Stimulated activated CD4-positive, alpha-beta T cell treated with anti-CD3 and anti-CD28 coated beads, TNF-alpha, amount 100 ng/mL, for 48 hours (primary cell): ENCODE measurements at regions not wholly inside any gene's neighbourhood (a gene's known extent, or its start where the extent isn't known, plus 50 kb on each side); places are given as distances from the start of the nearest gene placed in this dataset.

Source experiments
- DNase-seq, 3 donors: peaks; one replicate each; pipeline ENCODE4 v3.0.0-alpha.2; 2020; ENCODE audit warnings: low read depth in 3 of 3

DNA sequence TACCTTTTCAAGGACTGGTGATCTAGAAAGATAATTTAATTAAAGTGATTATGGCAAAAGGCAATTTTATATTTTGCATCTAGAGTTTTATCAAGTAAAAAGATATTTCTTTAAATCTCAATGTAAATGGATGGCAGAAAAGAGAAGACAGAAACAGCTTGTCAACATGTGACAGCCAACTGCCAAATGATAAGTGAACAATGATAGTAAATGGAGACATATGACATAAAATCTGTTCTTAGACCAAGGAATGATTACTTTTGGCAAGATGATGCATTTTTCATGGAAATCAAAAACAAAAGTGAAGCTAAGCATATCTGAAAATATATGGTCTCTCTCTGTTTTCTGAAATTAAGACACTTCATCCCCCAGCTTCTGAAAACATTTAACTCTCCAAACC, 1730.7 kb upstream of the FLRT2 start:
- no peak for DNase-seq

DNA sequence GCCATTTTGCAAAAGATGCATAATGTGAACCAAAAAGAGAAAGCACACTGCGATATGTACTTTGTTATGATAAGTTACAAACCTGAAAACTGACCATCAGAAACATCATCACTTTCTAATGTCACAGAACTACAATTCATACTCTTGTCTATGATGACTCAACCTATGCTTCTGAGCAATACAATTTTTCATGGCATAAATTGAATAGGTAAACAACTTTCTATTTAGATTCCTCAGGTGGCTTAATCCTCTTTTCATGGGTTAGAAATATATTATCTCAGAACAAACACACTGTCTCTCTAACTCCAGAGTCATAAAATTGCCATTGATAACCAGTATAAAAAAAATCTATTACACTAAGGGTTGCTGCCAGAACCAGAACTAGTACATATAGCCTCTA, 1715.0 kb upstream of the FLRT2 start:
- no peak for DNase-seq

DNA sequence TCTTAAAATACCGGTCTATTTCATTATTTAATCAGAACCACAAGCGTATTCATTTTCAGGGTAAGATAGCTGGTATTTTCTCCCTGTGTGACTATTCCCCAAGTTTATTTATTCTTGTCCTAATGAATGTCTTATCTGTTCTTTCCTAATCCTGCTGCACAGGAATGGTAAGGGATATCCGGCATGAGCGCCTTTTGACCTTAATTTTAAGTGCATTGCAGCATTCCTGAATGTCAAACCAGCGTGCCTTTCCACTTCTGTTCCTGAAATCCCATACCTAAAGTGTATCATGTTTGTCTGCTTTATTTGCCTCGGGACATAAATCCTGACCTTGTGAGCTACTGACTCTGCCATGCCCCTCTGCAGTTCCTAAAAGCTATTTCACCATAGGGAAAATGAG, 1713.2 kb upstream of the FLRT2 start:
- no peak for DNase-seq

DNA sequence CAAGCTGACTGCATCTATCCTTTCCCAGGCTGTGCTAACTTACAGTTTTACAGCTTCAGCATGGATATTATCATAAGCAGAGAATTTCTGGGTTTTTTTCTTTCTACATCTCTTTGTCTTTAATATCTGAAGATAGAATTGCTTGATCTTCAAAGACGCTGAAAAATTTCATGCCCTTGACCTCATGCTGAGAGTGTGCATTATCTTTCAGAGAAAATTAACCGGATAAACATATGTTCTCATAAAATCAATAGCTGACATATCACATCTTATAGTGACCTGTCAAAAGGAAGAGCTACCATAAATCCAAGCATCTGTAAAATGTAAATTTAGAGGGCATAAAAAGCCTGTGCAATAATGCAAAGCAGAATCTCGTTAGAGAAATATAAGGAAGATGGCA, 1704.1 kb upstream of the FLRT2 start:
- DNase-seq: no peak

DNA sequence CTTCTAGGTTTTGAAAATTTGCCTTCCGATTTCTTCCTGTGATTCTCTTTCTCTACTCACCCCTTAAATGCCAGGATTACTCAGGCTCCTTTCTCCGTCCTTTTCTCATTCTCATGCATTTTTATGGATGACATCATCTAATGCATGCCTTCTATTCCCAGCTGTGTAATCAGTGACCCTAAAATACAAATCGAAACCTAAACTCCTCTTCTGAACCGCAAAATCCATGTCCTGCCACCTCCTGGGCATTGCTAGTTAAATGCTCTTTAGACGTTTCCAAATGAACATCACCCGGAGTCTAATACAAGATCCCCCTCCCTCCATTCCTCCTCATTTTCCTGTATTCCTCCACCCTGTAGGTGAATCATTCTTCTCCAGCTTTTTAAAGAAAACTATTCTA, 1703.1 kb upstream of the FLRT2 start:
- no peak for DNase-seq

DNA sequence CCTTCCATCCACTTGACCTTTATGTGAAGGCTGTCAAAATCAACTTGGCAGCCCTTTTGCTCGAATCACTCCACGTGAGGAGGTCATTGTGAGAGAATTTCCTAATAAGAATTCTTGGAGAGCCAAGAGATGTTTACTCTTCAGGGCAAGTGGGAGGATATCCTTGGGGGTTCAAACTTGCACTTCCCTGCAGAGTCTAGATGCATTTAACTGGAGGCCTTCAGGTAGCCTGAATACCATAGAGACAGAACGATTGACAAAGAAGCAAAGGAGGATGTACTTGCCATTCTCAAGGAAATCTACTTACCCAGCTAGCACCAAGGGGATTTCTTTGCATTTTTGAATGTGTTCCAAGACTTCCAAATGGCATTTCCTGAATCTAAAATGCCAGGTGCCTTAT, 1702.6 kb upstream of the FLRT2 start:
- no peak for DNase-seq

DNA sequence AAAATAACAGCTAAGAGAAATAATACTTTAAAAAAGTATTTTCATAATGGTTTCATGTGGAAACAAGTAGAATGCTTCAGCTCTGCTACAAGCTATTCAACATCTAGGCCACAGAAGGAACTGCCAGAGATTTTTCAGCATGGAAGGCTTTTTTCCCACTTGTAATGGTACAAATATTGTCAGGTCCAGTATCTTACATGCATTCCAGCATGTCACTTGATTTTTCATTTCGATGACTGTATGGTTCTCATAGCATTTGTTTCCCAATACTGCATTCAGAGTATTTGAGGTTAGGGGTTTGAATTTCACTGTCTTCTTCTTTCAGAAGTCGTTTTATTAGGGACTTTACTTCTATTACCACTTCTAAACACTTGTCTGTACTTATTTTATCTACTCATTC, 1701.5 kb upstream of the FLRT2 start:
- no peak for DNase-seq

DNA sequence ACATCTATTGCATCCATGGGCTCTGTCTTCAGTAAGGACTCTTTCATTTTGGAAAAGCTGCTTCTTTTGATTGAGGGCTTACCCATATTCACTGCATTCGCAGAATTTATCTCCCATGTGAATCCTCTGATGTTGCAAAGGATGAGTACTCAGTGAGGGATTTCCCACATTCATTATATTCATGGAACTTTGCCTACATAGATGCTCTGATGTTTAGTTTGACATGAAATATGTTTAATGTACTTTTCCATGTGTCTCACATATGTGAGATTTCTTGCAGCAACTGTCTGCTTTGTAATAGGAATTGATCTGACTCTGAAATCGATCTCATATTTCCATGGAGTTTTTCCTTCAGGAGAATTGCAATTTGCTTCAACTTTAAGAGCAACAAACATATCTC, 1699.6 kb upstream of the FLRT2 start:
- DNase-seq: no peak

DNA sequence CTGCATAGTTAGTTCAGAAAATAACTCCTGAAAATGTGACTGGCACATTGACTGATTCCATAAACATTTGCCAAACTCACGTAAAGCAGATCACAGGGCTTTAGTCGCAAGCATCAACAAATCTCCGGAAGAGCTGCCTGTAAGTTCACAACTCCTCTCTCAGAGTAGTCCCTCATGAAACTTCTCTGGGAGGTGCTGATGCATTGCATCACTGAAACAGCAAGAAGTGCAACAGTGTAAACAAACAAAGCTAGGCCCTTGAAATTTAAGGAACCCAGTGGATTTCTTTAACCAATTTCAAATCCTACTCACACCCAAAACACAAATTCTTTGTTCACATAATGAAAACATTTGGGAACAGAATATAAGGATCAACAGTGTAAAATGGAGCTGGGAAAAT, 1691.7 kb upstream of the FLRT2 start:
- DNase-seq: no peak

DNA sequence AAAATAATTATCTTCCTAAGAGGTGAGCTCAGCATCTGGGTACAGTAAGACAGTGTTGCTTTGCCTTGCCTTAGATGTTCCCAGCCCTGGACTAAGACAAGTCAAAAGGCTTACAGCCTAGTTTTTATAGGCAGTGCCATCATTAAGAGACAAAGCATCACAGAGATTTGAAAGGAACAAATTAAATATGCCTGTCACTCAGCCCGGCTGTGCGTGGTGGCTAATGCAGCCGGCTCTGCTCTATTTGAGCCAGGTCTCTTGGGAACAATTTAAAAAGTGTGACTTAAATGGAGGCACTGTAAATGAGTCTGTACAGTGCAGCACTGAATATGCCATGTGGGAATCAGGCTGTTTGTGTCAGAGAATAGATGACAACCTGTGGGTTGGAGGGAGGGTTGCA, 1687.4 kb upstream of the FLRT2 start:
- no peak for DNase-seq

DNA sequence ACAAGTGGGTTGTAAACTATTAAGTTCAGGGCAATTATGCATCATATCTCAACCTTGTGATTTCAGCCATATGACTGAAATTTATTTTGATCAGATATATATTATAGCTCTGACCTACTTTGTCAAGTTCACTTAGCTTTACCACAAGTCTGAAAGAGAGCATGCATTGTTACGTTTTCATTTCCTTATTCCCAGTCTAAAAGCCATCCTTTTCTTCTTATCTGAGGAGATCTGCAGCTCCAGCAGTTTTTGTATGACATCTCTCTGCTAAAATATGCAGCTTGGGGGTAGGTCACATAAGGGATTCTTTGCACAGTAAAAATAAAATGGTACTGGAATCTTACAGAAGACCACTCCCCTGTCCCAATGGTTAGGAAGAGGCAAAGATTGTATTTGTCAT, 1682.8 kb upstream of the FLRT2 start:
- DNase-seq: no peak

DNA sequence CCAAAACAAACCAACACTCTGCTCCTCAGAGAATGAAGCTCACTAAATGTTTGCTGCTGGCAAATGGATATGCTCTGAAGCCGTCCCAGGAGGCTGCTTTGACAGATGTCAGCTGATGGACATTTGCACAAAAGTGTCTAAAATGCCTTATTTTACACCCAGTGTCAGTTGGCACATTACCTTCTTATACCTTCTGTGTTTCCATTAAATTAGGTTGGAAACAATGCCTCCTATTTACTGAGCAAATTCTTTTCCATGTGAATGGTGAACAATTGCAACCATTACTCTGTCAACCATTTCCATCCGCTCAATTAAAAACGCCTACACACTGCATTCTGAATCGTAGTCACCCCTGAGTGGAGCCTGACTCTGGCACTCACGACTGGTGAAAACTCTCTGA, 1679.9 kb upstream of the FLRT2 start:
- DNase-seq: no peak

DNA sequence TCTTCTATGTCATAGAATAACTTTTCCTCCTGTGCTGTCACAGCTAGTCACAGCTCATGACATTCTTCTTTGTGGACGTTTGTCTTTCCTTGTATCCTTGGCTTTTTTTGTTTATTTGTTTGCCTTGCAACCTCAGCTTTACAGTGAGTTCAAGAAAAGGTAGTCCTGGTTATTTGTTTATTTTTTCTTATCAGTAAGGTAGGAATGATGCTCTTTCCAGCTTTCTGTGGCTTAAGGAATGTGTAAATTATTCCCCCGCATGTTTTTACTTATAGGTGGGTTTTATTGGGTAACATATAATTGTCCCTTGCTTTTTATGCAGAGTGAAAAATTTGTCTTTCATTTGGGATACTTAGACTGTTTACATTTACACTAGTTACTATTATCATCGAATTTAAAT, 1673.6 kb upstream of the FLRT2 start:
- no peak for DNase-seq

DNA sequence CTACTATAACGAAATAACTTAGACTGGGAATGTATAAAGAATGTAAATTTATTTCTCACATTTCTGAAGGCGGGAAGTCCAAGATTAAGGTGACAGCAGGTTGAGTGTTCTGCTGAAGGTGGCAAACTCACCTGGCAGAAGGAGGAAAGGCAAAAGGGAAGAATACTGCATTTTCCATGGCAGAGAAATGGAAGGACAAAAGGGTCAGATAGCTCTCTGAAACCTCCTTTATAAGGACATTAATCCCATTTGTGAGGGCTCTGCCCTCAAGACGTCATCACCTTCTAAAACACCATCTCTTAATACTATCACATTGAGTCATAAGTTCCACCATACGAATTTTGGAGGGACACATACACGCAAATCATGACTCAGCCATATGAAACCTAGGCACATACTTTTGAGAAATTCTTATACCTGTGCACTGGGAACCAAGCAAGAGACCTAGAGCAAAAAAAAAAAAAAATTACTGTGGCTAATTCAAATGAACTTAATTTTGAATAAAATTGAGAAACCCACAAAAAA, 1669.3 kb upstream of the FLRT2 start:
- no peak for DNase-seq

DNA sequence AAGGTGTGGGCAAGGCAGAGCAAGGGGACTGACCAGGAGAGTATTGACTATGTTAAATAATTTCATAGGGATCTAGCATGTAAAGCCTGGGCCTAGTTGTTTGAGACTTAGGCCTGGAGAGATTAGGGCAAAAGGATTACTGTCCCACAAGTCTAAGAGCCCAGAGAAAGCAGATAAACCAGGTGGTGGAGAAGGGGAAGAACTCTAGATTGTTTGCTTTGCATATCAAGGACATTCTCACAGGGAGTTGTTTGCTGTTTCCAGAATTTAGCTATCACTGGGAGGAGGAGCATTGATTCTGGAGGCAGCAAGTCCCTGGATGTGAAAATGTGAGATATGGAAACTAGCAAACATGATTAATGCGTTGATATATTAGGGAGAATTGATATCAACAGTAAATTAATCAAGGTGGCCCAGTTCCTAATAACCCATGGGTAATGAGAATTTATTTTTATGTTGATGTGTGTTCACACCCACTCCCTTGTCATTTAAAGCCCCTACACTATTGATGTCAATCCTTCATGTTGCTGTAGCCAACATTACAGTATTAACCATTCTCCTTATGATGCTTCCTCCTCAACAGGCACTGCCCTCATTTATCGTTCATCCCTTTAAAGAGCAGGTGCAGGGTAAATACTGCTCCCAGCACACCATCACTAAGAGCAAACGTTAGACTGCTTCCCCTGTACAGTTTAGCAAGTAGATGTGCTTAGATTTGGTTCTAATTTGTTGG, 1666.7 kb upstream of the FLRT2 start:
- no peak for DNase-seq

DNA sequence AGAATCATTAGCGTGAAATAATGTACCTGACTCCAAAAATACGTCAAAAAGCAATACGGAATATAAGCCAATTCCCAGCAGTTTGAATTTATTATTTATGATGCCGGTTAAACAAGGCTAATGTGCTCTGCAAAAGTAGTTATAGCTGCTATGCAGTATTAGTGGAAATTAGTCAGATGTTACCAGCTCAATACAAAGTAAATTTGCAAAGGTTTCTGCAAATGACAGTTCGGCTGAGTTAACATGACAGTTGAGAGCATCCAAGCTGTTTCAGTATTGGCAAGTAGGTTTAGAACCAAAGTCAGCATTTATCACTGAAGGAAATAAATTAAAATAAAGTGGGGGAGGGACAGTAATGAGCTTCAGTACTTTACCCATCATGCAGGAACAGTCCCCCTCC, 1665.8 kb upstream of the FLRT2 start:
- no peak for DNase-seq

DNA sequence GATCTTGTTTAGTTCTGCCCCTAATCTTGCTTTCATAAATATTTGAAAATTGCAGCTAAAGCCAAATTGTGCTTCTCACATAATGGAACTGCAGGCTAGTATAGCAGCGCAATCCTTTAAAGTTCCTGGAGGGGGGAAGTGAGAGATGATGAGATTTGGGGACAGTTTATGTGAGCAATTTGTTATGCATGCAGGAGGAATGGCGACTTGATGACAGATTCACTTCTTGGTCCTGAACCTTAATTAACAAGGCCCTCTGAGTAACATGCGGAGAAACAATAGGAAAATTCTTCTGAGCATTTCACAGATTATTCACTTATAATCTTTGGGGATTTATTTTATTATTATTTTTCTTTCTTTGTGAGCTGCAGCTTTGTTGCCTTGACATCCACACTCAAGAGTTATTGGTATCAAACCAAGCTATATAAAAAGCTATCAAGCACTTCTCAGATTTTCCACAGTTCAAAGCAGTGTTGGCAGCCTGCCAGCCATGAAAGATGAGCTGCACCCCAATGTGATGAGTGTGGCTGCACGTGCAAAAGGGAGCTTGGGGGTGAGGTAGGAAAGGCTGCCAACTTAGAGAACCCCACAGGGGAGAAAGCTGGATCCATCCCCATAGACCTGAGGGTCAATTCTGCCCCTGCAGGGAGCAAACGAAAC, 1662.2 kb upstream of the FLRT2 start:
- no peak for DNase-seq

DNA sequence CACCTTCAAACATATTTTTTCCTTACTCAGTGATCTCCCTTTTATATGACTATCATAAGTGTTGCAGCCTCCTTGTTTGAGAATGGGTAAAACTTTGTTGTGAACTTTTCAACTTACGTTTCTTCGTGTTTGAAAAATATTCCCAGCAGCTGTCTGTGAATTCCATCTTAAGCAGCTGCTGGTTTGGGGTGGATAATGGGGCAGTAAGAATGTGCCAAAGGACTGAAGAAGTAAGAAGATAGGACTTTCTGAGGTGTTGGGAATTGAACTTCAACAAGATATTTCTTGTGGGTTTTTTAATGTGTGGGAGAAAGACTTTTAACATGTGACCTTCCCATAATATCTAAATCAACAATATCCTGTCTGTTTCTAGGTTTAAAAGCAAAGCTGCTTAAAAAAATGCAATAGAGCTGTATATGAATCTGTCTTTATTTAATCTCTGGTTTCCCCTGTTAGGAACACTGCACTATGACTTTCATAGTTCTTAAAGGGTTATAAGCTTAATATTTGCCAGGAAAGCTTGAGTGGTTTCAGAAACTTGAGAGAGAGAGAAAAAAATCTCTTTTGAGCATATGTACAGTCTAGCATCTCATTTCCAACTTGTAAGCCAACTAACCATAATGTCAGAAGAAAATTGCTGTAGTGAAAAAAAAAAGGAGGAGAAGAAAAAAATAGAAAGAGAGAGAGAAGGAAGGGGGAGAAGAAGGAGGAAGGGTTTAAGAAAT, 1659.2 kb upstream of the FLRT2 start:
- no peak for DNase-seq

DNA sequence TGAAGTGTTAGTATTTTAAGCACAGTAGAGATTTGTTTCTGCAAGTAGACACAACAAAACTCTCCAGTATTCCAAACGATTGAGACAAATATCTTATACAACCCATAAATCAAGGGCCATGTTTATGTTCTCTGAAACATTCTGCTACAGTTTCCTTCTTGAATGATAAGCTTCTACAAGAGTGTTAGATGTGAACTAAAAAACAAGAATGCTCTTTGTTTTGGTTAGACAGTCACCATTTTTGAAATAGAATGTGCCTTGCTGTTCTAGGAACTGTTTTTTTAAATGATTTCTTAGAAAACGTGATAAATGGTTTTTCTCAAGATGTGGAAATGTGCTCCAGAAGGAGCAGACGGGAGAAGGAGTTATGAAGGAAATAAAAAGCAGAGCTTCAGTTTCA, 1656.3 kb upstream of the FLRT2 start:
- DNase-seq: no peak

DNA sequence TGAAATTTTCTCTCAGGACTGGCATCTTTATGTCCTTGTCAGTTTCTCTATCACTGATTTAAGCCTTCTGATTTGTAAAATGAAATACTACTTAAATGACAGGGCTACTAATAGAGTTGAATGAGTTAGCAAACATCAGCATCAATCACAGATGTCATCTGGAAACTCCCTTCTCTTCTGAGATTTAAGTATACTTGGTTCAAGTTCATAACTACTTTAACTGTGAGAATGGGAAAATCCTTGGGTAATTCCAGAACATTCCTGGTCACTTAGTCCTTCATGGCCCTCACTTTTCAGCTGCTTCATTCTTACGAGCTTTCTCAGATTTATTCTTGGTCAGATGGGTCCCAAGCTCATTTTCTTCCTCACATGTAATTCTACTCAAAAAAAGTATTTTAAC, 1655.3 kb upstream of the FLRT2 start:
- DNase-seq: no peak

DNA sequence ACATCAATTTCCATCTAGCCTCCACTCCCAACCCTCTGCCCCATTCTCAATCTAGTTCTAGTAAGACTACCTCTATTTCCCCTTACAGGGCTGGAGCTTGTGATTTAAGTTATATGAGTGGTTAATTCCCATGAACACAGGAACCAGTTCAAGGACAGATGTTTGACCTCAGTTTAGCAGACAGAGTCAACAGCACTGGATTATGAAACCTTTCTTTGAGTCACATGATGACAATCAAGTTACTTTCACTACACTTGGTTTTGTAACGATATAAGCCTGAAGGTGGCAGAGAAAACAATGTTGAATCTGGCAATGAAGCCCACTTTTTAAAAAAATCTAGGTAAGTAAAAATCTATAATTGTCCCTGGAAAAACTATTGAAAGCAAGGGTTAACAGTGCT, 1646.2 kb upstream of the FLRT2 start:
- DNase-seq: no peak

DNA sequence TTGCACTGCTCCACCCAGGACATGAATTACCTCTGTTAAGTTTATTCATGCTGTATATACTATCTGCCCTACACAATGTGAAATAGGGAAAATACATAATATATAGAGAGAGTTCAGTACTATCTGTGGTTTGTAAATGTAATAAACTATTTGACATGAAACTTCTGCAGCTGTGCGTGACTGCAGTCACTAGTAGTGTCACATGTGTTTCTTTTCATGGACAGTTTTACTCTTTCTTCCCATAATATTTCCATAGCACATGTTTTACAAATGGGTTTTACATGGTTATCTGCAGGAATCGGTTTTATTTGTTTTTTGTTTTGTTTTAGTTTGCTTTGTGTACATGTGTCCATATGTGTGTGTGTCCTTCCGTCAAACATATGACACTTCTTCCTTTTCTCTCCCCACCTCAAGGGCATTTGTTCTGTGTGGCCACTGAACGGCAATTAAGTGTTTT, 1644.1 kb upstream of the FLRT2 start:
- DNase-seq: no peak

DNA sequence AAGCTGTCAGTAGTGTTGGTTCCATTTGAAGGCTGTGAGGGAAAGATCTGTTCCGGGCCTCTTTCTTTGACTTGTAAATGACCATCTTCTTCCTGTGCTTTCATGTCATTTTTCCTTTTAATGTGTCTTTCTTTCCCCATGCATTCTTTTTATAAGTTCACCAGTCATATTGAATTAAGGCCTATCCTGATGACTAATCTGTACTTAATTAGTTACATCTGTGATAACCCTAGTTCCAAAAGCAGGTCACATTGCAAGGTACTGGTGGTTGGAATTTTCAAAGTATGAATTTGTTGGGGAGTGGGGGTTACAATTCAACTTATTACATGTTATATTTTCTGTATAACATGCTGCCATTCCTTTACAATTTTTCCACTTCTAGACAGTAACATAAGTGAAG, 1642.1 kb upstream of the FLRT2 start:
- no peak for DNase-seq
